NCI-H510A treated with DMSO at 0.1 percent for 48 hours (cell line): ENCODE measurements at regions not wholly inside any gene's neighbourhood (a gene's known extent, or its start where the extent isn't known, plus 50 kb on each side); places are given as distances from the start of the nearest gene placed in this dataset.
"Not testable (repeated sequence)": the region's sequence is repeated elsewhere in the genome, so short reads cannot be mapped to it uniquely, and the experiment has no call there.

Experiments
- DNase-seq: peaks from one replicate; lab custom pipeline; 2025; lab: John Stamatoyannopoulos, UW

DNA sequence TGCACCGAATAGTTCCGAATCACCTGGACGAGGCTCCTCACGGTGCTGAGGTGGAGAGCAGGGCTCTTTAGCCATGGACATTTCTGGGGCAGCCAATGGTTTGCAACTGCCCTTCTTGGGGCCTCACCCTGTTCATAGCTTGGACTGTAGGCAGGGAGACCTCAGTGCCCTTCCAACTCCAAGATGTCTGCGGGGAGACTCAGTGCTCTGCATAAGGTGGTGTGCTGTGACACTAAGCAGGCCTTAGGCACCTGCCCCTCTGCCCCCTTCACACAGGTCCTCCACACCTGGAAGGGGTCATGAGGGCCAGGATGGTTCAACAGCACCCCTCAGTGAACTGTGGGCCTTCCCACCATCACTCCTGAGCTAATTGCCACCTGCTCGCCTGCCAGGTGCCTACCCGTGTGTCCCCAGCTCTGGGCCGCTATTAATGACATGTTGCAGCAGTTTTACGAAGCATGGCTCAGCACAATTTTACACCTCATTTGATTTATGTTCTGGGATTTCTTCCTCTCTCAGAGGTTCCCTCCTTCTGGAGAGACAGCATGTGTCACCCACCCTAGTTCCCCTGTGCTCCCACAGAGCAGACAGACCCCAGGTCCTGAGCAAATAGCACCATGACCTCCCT, 101.2 kb upstream of the SMAD3 start:
- no peak for DNase-seq

DNA sequence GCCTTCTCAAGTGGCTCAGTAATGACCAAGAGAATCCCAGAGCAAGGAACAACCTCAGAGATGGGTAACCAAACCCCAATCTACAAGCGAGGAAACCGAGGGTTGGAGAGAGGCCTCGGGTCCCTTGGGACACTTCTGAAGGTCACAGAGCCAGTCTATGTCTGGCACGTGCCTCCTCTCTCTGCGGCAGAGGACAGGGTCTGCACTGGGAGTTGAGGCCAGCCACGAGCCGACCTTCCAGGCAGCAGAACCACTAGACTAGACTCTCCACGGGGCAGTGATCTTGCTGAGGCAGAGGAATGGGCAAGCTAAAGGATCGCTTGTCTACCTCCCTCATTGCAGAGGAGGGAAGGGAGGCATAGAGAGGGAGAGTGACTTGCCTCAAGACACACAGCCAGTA, 100.6 kb upstream of the SMAD3 start:
- DNase-seq, result no peak

DNA sequence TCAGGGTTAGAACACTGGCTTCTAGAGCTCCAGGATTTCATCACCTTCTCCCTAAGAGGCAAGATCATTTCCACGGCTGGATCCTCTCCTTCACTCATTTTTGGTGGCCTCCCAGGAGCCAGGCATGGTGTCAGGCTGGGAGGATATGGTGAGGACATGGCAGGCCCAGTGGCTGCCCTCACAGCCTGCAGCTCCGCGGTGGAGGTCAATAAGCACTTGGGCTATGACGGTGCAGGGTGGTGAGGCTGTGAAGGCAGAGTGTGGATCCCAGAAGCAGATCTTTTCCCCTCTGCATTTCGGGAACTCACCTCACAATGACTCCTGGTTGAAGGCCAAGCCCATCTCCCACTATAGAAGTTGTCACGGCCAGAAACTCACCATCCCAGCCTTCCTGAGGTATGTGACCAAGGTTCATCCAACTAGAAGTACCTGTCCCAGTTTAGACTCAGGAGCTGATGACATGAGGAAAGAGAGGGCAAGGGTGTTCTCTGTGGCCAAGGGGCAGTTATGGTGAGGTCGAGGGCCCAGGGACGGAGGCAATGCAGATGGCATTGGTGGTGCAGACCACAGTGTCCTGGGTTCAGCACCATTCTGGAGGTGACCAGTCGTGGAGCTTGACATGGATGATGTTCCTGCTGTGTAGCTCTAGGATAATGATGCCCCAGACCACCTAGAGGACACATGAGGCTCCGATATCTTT, 100.1 kb upstream of the SMAD3 start:
- no peak for DNase-seq

GRCh38 chr15:66966256-66966655, 99.1 kb upstream of the SMAD3 start:
- no peak for DNase-seq

DNA sequence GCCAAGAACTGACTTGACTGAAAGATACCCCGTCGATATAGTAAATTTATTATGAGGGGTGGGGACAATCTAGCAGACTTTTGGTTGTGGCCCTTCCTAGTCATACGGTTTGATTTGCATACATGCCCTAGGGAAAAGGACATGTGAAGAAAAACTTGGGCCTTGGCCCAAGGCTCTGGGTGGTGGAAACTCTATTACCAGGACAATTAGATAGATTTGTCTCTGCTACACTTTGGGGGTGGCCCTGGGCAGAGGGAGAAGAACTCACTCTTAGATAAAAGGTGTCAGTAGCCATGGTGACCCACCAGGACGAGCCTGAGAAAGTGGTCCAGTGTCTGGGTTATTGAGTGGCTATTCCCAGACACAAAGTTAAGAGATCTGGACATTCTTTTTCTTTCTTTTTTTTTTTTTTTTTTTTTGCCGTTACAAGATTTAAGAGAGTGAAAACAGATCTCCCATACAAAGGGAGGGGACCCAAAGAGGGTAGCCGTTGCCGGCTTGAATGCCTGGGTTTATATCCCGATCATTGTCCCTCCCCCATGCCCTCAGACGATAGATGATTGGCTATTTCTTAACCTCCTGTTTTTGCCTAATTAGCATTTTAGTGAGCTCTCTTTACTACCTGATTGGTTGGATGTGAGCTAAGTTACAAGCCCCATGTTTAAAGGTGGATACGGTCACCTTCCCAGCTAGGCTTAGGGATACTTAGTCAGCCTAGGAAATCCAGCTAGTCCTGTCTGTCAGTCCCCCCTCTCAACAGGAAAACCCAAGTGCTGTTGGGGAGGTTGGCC, 96.4 kb upstream of the SMAD3 start:
- DNase-seq, result no peak

- DNase-seq, result not testable (repeated sequence)
Measured at GRCh38 chr15:66974131-66974530, 91.3 kb upstream of the SMAD3 start.

DNA sequence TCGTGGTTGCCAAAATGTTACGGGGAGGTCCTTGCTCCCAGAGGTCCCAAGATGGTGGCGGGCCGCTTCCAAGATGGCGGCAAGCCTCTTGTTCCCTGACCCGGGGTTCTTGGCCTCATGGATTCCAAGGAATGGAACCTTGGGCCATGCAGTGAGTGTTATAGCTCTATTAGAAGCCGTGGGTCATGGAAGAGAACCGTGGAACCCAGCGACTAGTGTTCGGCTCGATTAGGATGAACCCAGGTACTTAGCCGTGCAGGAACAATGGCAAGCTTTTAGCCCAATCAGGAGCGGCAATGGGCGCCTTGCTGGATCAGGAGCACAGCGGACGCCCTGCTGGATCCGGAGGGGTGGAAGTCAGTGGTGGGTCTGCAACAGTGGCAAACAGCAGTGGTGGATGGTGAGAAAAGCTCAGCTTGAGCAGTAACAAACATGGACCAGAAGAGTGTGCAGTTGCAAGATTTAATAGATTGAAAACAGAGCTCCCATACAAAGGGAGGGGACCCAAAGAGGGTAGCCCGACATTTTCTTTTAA, 89.2 kb upstream of the SMAD3 start:
- not testable (repeated sequence) for DNase-seq

- not testable (repeated sequence) for DNase-seq
Measured at GRCh38 chr15:66980326-66980725, 85.1 kb upstream of the SMAD3 start.

- DNase-seq, result no peak
Measured at GRCh38 chr15:66981771-66982170, 83.6 kb upstream of the SMAD3 start.

DNA sequence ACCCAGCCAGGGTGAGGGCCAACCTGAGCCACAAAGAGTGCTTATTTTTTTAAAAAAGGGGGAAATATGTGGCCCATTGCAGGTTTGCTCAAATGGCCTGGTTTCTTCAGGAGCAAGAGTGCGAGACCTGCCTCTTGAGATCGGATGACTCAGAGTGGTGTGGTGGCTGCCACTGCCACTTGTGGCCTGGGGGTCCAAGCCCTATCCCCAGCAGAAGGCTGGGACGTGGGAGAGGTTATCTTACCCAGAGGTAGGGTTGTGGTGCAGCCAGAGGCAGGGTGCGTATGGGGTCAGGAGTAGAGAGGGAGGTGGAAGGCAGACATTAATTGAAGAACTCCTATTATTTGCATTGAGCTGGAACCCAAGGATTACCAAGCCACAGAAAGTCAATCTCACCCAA, 83.2 kb upstream of the SMAD3 start:
- no peak for DNase-seq

DNA sequence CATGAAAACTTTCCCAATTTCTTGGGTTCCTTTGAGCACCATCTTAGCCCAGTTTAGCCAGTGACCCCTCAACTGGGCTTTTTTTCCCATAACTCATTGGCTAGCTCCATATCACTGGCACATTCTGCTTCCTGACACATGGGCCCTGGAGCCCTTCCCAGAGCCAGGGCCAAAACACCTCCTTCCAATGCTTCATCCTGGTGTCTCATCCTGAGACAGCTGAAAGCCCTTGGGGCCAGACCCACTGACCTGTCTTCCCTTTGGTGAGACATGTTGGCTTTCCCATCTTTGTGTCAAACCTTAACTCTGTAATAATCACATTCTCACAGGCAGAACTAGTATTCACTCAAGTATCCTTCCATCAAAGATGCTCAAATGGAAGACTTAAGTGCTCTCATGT, 82.6 kb upstream of the SMAD3 start:
- DNase-seq, result no peak

DNA sequence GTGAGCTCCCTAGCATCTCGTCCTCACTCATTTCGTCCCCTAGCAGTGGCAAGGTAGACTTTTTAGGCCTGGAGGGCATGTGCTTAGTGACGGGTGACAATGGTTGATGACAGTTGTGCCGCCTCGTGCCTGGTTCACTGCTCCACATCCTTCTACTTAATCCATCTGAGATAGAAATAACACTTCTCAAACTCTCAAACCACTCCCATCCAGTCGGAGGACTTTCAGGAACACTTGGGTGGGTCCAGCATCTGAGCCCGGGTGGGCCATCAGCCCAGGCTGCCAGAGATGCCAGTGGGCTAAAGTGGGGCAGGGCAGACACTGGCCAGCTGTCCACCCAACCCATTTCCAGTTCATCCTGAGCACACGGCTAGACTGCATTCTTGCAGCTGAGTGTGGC, 79.7 kb upstream of the SMAD3 start:
- DNase-seq, result no peak

- DNase-seq, result no peak
Measured at GRCh38 chr15:66986951-66987350, 78.5 kb upstream of the SMAD3 start.

DNA sequence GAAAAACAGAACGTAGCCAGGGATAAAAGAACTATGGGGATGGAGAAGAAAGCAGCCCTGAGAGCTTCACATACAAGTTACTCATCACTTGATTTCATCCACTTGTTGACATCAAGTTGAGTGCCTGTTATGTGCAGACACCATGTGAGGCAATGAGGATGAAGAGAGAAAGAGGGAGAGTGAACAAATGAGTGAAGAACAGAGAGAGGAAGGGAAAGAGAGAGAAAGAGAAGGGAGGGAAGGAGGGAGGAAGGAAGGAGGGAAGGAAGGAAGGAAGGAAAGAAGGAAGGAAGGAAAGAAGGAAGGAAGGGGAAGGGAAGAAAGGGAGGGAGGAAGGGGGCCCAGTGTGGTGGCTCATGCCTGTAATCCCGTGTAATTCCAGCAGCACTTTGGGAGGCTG, 72.3 kb upstream of the SMAD3 start:
- no peak for DNase-seq

DNA sequence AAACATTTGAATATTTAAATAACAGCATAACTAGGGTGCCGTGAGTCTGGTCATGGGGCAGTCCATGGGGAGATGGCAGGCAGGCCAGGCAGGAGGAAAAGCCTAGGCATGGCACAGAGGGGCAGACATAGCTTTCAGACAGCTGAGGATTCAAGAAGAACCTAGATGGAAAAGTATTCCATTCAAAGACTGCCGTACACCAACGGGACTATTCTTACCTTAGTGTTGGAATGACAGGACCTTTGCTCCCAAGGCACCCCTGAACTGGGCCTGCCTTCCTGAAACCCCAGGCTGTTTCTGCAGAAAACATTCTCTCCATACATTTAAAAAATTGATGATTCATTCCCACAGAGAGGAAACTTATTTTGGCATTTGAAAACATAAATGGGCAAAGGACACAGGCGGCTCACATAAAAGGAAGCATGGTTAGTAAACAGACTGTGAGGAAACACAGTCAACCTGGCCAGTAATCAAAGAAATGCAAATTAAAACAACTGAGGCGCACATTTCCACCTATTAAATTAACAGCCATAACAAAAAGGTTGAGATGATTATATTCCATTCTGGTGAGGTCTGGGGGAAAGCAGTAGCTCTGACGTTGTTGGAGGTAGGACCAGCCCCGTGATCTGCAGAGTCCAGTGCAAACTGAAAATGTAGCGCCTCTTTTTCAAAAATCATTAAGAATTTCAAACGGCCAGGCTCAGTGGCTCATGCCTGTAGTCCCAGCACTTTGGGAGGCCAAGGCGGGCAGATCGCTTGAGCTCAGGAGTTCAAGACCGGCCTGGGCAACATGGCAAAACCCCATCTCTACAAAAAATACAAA, 71.3 kb upstream of the SMAD3 start:
- no peak for DNase-seq

- no peak for DNase-seq
Measured at GRCh38 chr15:66994927-66995656, 70.3 kb upstream of the SMAD3 start.

- no peak for DNase-seq
Measured at GRCh38 chr15:66996094-66996493, 69.3 kb upstream of the SMAD3 start.

GRCh38 chr15:66997212-66997611, 68.2 kb upstream of the SMAD3 start:
- DNase-seq, result no peak

DNA sequence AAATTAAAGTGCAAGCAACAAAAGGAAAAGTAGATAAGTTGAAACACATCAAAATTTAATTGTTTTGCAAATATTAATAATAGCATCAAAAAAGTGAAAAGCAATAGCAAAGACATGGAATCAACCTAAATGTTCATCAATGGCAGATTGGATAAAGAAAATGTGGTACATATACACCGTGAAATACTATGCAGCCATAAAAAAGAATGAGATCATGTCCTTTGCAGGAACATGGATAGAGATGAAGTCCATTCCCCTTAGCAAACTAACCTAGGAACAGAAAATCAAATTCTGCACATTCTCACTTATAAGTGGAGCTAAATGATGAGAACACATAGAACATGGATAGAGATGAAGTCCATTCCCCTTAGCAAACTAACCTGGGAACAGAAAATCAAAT, 67.2 kb upstream of the SMAD3 start:
- DNase-seq, result not testable (repeated sequence)

DNA sequence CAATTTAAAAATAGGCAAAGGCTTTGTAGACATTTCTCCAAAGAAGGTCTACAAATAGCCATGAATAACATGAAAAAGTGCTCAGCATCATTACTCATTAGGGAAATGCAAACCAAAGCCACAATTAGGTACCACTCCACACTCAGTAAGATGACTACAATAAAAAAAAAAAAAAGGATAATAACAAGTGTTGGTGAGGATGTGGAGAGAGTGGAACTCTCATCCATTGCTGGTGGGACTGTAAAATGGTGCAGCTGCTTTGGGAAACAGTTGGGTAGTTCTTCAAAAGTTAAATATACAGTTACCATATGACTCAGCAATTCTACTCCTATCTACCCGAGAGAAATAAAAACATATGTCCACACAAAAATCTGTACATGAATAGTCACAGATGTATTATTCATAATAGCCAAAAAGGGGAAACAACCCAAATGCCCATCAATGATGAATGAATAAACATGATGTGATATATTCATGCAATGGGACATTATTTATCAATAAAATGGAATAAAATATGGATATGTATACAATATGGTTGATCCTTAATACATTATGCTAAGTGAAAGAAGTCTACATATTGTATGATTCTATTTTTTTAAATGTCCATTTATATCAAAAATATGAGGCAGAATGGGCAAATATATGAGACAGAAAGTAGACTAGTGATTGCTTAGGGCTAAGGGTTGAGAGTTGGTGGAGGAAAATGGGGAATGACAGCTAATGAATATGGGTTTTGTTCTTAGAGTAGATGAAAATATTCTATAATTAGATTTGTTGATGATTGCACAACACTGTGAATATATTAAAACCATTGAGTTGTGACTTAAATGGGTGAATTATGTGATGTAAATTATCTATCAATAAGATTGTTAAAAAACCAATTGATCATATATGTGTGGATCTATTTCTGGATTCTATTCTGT, 66.1 kb upstream of the SMAD3 start:
- no peak for DNase-seq
